HL-60 (cell line): ENCODE measurements at regions not wholly inside any gene's neighbourhood (a gene's known extent, or its start where the extent isn't known, plus 50 kb on each side); places are given as distances from the start of the nearest gene placed in this dataset.

Experiments used
- GABPA ChIP-seq: IDR thresholded peaks from 2 replicates; pipeline ENCODE4 v1.6.1; 2012; ENCODE audit warnings: low read depth
- POLR2AphosphoS5 ChIP-seq: IDR thresholded peaks from 2 replicates; pipeline ENCODE4 v1.6.1; 2012; ENCODE audit warnings: low read depth
- TF ChIP-seq, protein P1 (sequence below): IDR thresholded peaks from one replicate; pipeline ENCODE4 v1.5.1; 2011; ENCODE audit warnings: low read length, control low read depth, inconsistent platforms; ENCODE audit not compliant: insufficient read depth
- TF ChIP-seq, protein P2 (sequence below): IDR thresholded peaks from 2 replicates; pipeline ENCODE4 v1.6.1; 2012; ENCODE audit warnings: low read depth; ENCODE audit not compliant: insufficient replicate concordance

DNA sequence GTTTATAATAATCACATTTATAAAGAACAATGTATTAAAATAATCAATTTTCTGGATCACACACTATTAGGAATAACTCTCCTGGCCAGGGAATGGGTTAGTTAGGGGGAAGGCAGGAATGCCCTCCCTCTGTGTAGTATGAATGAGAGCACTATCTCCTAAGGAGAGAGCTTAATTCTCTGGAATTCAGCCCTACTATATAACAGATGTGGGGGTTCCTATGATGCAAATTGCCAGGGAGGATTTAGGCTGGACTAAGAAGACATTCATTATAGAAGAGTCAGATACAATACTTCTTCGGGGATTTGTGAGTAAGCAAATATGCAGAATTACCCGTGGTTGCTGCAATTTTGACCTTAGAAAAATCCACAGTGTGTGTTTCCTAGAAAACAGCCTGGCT, 250.1 kb upstream of the VRK2 start:
- TF ChIP-seq, protein P1, sequence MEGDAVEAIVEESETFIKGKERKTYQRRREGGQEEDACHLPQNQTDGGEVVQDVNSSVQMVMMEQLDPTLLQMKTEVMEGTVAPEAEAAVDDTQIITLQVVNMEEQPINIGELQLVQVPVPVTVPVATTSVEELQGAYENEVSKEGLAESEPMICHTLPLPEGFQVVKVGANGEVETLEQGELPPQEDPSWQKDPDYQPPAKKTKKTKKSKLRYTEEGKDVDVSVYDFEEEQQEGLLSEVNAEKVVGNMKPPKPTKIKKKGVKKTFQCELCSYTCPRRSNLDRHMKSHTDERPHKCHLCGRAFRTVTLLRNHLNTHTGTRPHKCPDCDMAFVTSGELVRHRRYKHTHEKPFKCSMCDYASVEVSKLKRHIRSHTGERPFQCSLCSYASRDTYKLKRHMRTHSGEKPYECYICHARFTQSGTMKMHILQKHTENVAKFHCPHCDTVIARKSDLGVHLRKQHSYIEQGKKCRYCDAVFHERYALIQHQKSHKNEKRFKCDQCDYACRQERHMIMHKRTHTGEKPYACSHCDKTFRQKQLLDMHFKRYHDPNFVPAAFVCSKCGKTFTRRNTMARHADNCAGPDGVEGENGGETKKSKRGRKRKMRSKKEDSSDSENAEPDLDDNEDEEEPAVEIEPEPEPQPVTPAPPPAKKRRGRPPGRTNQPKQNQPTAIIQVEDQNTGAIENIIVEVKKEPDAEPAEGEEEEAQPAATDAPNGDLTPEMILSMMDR = no peak
- TF ChIP-seq GABPA (no peak), POLR2AphosphoS5 (no peak)
- TF ChIP-seq, protein P2, sequence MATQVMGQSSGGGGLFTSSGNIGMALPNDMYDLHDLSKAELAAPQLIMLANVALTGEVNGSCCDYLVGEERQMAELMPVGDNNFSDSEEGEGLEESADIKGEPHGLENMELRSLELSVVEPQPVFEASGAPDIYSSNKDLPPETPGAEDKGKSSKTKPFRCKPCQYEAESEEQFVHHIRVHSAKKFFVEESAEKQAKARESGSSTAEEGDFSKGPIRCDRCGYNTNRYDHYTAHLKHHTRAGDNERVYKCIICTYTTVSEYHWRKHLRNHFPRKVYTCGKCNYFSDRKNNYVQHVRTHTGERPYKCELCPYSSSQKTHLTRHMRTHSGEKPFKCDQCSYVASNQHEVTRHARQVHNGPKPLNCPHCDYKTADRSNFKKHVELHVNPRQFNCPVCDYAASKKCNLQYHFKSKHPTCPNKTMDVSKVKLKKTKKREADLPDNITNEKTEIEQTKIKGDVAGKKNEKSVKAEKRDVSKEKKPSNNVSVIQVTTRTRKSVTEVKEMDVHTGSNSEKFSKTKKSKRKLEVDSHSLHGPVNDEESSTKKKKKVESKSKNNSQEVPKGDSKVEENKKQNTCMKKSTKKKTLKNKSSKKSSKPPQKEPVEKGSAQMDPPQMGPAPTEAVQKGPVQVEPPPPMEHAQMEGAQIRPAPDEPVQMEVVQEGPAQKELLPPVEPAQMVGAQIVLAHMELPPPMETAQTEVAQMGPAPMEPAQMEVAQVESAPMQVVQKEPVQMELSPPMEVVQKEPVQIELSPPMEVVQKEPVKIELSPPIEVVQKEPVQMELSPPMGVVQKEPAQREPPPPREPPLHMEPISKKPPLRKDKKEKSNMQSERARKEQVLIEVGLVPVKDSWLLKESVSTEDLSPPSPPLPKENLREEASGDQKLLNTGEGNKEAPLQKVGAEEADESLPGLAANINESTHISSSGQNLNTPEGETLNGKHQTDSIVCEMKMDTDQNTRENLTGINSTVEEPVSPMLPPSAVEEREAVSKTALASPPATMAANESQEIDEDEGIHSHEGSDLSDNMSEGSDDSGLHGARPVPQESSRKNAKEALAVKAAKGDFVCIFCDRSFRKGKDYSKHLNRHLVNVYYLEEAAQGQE = no peak
